Erythroblast (primary cell): ENCODE measurements at regions not wholly inside any gene's neighbourhood (a gene's known extent, or its start where the extent isn't known, plus 50 kb on each side); places are given as distances from the start of the nearest gene placed in this dataset.

ENCODE experiments used
- GATA1 ChIP-seq: IDR thresholded peaks from 2 replicates; pipeline ENCODE4 v1.6.1; 2011; ENCODE audit warnings: low read depth, mild to moderate bottlenecking, control low read depth, low read length, moderate library complexity
- POLR2A ChIP-seq: IDR thresholded peaks from 2 replicates; pipeline ENCODE4 v1.6.1; 2011; ENCODE audit warnings: mild to moderate bottlenecking, low read length

GRCh38 chr5:35545190-35545589, 72.5 kb upstream of the SPEF2 start:
- TF ChIP-seq POLR2A (no peak), GATA1 (no peak)
